Endothelial cell of umbilical vein (primary cell): ENCODE measurements at regions not wholly inside any gene's neighbourhood (a gene's known extent, or its start where the extent isn't known, plus 50 kb on each side); places are given as distances from the start of the nearest gene placed in this dataset.

Experiments used
- BruUV-seq: library from RNA; stranded (reverse); fragments of 400-500 nt; replicated peaks from 2 replicates; lab custom pipeline; 2021; lab: Mats Ljungman, UMichigan
- CTCF ChIA-PET: fragments of 300-600, 350-600 bp; sonication (Branson Sonifier 250); formaldehyde crosslinking; loops from one replicate; lab custom pipeline; 2021; ENCODE audit warnings: antibody characterized with exemption, inconsistent platforms; lab: Charles Lee
- POLR2A ChIA-PET: fragments of 300-600, 350-600 bp; sonication (Branson Sonifier 250); formaldehyde crosslinking; loops from one replicate; lab custom pipeline; 2021; ENCODE audit warnings: antibody characterized with exemption, inconsistent platforms; lab: Charles Lee
- DNase-seq: peaks from one replicate; pipeline ENCODE4 v3.0.0-alpha.2; 2011; ENCODE audit warnings: low read depth, low spot score
- FAIRE-seq: peaks from 2 replicates; lab custom pipeline; 2011; peaks lifted over from hg19 to GRCh38; lab: Jason Lieb, UNC
- H2AFZ ChIP-seq: 2 replicates; pipeline ENCODE4 v1.6.0; 2012; ENCODE audit warnings: low read depth, low read length, control low read depth, inconsistent platforms
- H3K27ac ChIP-seq: 2 replicates; pipeline ENCODE4 v1.5.1; 2011; ENCODE audit warnings: low read depth, mild to moderate bottlenecking, control low read depth, low read length, moderate library complexity; ENCODE audit not compliant: insufficient read depth
- H3K27me3 ChIP-seq, 2 experiments: 2 replicates each; pipeline versions ENCODE4 v1.6.0 to v1.6.1; 2011; ENCODE audit warnings: low read length in 2 of 2, mixed read lengths in 1 of 2; ENCODE audit not compliant: control insufficient read depth in 2 of 2, insufficient read depth in 2 of 2
- H3K36me3 ChIP-seq, 2 experiments: 2 replicates in 1 of 2; 3 replicates in 1 of 2; pipeline ENCODE4 v1.5.1; 2011; ENCODE audit warnings: low read length in 2 of 2, mild to moderate bottlenecking in 1 of 2, moderate library complexity in 1 of 2; ENCODE audit not compliant: control insufficient read depth in 2 of 2, insufficient read depth in 2 of 2; ENCODE audit errors: extremely low read depth in 1 of 2
- H3K4me1 ChIP-seq: 3 replicates; pipeline ENCODE4 v1.5.1; 2011; ENCODE audit warnings: mild to moderate bottlenecking, low read length; ENCODE audit not compliant: control insufficient read depth, insufficient read depth; ENCODE audit errors: extremely low read depth
- H3K4me2 ChIP-seq: 2 replicates; pipeline ENCODE4 v1.6.1; 2011; ENCODE audit warnings: low read length, control low read depth, mixed read lengths; ENCODE audit not compliant: insufficient read depth
- H3K4me3 ChIP-seq, 3 experiments: fragments of 200-600 bp in 1 of 3; sonication (generic), shearing (Covaris generic) in 1 of 3; replicated peaks in 1 of 3; 2 replicates each; pipeline ENCODE4 v1.5.1; 2011 to 2016; ENCODE audit warnings: control low read depth in 3 of 3, low read length in 3 of 3, mild to moderate bottlenecking in 2 of 3, inconsistent platforms in 1 of 3, low read depth in 1 of 3, moderate library complexity in 1 of 3; ENCODE audit not compliant: insufficient read depth in 1 of 3
- H3K79me2 ChIP-seq: 2 replicates; pipeline ENCODE4 v1.6.0; 2012; ENCODE audit warnings: low read length, inconsistent platforms; ENCODE audit not compliant: control insufficient read depth, insufficient read depth
- H3K9ac ChIP-seq: replicated peaks from 2 replicates; pipeline ENCODE3; 2011; ENCODE audit warnings: low read length, control low read depth; ENCODE audit not compliant: insufficient read depth; ENCODE audit errors: extremely low read depth
- H3K9me1 ChIP-seq: replicated peaks from 3 replicates; pipeline ENCODE4 v1.6.0; 2011; ENCODE audit warnings: mild to moderate bottlenecking, low read length; ENCODE audit not compliant: control insufficient read depth, insufficient read depth; ENCODE audit errors: extremely low read depth
- H3K9me3 ChIP-seq: replicated peaks from 2 replicates; pipeline ENCODE4 v1.5.1; 2012; ENCODE audit warnings: low read length, inconsistent platforms; ENCODE audit not compliant: control insufficient read depth, insufficient read depth
- H4K20me1 ChIP-seq: replicated peaks from 2 replicates; pipeline ENCODE3; 2011; ENCODE audit warnings: mild to moderate bottlenecking, low read length; ENCODE audit not compliant: control insufficient read depth, insufficient read depth; ENCODE audit errors: extremely low read depth
- EZH2 ChIP-seq: IDR thresholded peaks from 2 replicates; pipeline ENCODE4 v1.6.1; 2012; ENCODE audit warnings: borderline replicate concordance, low read depth, mild to moderate bottlenecking, moderate library complexity, low read length, inconsistent platforms; ENCODE audit not compliant: severe bottlenecking
- FOS ChIP-seq: IDR thresholded peaks from 2 replicates; pipeline ENCODE4 v1.6.1; 2011; ENCODE audit warnings: mild to moderate bottlenecking, low read length, moderate library complexity, borderline replicate concordance; ENCODE audit not compliant: insufficient read depth
- GATA2 ChIP-seq: IDR thresholded peaks from 2 replicates; pipeline ENCODE4 v1.7.0; 2011; ENCODE audit warnings: low read depth, mild to moderate bottlenecking, moderate library complexity, mixed read lengths, low read length; ENCODE audit not compliant: insufficient read length, insufficient read depth
- MAX ChIP-seq: IDR thresholded peaks from 2 replicates; pipeline ENCODE4 v1.6.1; 2011; ENCODE audit not compliant: insufficient read depth, insufficient read length
- POLR2A ChIP-seq: IDR thresholded peaks from 2 replicates; pipeline ENCODE4 v1.6.1; 2012; ENCODE audit warnings: low read depth, mild to moderate bottlenecking, control low read depth, low read length
- POLR2AphosphoS5 ChIP-seq: IDR thresholded peaks from 2 replicates; pipeline ENCODE4 v1.6.1; 2012; ENCODE audit warnings: low read depth, mild to moderate bottlenecking, control low read depth, low read length, moderate library complexity; ENCODE audit not compliant: insufficient read depth
- dilution Hi-C: fragments of 300-500 bp; cut with MboI; formaldehyde crosslinking; loops from one replicate; pipeline ENCODE4 v1.15.0; 2019; ENCODE audit warnings: low sequenced_read_pairs; ENCODE audit not compliant: extremely low pct_ligation_motif_present
- intact Hi-C: fragments of 100-400 bp; cut with micrococcal nuclease; formaldehyde crosslinking; loops from one replicate; pipeline ENCODE4 v1.10.0; 2022

- FAIRE-seq (no peak), DNase-seq (no peak)
- Histone ChIP-seq H3K9me3 (no peaks in the 10 kb centered on the region), H2AFZ (no peak overlapping the region), H3K9me1 (no peaks in the 10 kb centered on the region), H3K4me3 (no peak overlapping the region), H3K36me3 (no peaks in the 10 kb centered on the region), H3K79me2 (no peaks in the 10 kb centered on the region), H3K27ac (no peak overlapping the region), H3K4me2 (no peak overlapping the region), H3K27me3 (no peaks in the 10 kb centered on the region), H4K20me1 (no peaks in the 10 kb centered on the region), H3K9ac (no peak overlapping the region), H3K4me1 (no peaks in the 10 kb centered on the region)
- TF ChIP-seq EZH2 = no peak
- TF ChIP-seq GATA2 = no peak
- CTCF ChIA-PET = no interaction called here
- no TSS peak for BruUV-seq
- intact Hi-C loops (no loop called here), dilution Hi-C loops (no loop called here)
- POLR2A ChIA-PET = no interaction called here
These were observed 123.1 kb upstream of the C11orf87 start for GRCh38 chr11:109298865-109299264.

- H3K36me3 ChIP-seq = no peaks in the 10 kb centered on the region
- DNase-seq (no peak), FAIRE-seq (no peak)
- POLR2A ChIA-PET = no interaction called here
- no peaks in the 10 kb centered on the region for H3K9me3 ChIP-seq
- no peak overlapping the region for H2AFZ ChIP-seq
- no peak overlapping the region for H3K4me2 ChIP-seq
- TF ChIP-seq FOS = no peak
- TF ChIP-seq POLR2AphosphoS5 = no peak
- TF ChIP-seq MAX = no peak
- TF ChIP-seq POLR2A = no peak
- intact Hi-C loops (no loop called here), dilution Hi-C loops (no loop called here)
- H3K4me1 ChIP-seq = no peaks in the 10 kb centered on the region
- no peaks in the 10 kb centered on the region for H3K27me3 ChIP-seq
- H3K79me2 ChIP-seq = no peaks in the 10 kb centered on the region
- no peaks in the 10 kb centered on the region for H3K9me1 ChIP-seq
- H3K27ac ChIP-seq = no peak overlapping the region
- H4K20me1 ChIP-seq = no peaks in the 10 kb centered on the region
- no peak overlapping the region for H3K9ac ChIP-seq
- H3K4me3 ChIP-seq = no peak overlapping the region
- CTCF ChIA-PET = no interaction called here
- BruUV-seq = no TSS peak
These were observed 121.8 kb upstream of the C11orf87 start for GRCh38 chr11:109300211-109300610.
